ENCODE measurements at regions not wholly inside any gene's neighbourhood (a gene's known extent, or its start where the extent isn't known, plus 50 kb on each side); places are given as distances from the start of the nearest gene placed in this dataset.

DNA sequence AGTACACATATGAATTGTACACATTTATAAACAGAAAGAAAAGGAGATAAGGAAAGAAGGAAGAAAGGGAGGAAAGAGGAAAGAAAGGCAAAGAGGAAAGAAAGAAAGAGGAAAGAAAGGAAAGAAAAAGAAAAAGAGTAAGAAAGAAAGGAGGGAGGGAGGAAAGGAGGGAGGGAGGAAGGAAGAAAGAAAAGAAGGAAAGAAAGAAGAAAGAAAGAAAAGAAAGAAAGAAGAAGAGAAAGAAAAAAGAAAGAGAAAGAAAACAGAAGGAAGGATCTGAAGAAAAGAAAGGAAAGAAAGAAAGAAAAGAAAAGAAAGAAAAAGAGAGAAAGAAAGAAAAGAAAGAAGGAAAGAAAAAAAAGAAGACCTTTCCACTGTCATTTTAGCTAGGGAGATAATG, 571.4 kb upstream of the SALL1 start:
- no peak for DNase-seq (ENCODE audit: low read depth)

DNA sequence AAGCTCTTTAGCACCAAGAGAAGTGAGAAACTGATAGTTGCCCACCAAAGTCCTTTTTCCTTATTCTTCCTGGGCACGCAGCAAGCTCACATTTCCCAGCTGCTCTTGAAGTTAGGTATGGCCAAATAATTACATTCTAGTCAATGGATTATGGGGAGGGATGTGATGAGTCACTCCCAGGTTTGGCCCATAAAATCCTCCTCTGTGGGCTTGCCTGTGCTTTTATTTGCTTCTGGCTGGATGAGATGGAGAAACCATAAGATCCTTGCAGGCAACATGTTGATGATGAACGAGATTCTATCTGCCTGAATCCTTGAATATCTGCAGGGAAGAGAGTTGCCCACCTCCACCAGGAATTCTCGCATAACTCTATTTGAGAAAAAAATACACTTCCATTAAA, 568.3 kb upstream of the SALL1 start:
- DNase-seq (ENCODE audit: low read depth) = no peak

DNA sequence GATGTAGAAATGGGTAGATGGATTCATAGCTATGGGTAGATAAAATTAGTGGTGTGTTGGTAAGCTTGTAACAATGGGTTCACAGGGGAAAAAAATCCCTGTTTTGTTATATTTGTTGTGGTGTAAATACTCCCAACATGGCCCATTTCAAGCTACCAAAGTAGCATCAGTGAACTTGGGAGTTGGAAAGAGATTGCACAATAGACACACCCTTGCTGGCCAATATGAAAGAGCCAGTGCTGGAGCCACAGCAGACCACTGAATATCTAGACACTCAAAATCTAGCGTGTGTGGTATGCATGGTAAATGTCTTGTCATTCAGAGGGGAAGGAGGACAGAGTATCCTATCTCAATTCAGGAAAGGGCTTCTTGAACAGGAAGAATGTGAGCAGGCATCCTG, 565.1 kb upstream of the SALL1 start:
- no peak for DNase-seq (ENCODE audit: low read depth)

DNA sequence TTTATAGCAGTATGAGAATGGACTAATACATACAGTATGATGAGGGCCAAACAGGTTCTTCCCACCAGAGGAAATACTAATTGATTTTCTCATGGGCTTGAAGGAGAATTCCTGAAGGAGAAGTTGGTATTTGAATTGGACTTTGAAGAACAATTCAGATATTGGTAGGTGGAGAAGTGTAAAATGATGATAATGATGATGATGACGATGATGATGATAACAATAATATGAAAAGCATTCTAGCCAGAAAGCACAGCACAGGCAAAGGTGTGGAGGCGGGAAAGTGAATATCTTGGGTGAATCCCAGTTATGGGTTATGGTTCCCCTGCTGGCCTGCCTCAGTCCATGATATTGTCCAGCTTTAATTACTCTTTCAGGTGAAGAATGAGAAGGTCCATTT, 562.4 kb upstream of the SALL1 start:
- no peak for DNase-seq (ENCODE audit: low read depth)

DNA sequence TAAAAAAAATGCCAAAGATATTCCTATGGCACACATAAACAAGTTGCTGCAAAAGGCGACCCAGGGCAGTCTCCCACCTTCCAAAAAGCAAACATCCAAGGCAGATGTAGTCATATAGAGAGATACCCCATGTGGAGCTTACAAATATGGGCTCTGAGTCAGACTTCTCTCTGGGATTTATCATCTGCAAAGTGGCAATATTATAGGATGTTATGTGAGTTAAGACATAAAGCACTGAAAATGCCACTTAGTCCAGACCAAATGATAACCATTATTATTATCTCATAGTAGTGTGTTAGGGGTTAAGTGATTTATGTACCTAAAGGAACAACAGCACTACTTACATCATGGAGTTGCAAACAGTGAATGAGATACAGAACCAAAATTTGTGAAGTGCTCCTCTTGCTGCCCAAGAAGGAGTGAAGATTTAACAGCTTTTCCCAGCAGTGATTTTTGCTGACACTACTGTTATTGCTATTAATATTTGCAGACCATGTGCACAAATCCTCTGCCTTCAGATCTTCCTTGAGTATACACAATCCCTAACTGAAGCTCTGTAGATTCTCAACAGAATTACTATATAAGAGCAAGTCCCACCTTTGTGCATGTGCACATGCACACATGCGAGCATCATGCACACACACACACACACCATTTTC, 560.0 kb upstream of the SALL1 start:
- no peak for DNase-seq (ENCODE audit: low read depth)

DNA sequence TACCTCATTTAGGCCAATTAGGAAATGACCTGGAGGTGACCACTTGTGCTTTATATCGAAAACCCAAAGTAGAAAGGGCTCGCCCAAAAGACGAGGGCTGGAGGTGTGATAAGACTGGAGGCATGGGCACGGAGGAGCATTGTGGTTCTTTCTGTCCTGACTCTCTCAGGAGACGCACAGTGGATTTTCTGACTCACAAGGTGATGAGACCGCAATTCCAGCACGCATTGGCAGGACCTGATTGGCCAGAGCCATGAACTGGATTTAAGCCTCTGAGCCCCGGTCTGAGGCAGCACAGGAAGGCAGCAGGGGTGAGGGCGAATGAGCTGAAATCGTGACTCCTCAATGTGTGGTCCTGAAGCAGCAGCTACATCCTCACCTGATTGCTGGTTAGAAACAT, 559.1 kb upstream of the SALL1 start:
- DNase-seq (ENCODE audit: low read depth) = no peak

DNA sequence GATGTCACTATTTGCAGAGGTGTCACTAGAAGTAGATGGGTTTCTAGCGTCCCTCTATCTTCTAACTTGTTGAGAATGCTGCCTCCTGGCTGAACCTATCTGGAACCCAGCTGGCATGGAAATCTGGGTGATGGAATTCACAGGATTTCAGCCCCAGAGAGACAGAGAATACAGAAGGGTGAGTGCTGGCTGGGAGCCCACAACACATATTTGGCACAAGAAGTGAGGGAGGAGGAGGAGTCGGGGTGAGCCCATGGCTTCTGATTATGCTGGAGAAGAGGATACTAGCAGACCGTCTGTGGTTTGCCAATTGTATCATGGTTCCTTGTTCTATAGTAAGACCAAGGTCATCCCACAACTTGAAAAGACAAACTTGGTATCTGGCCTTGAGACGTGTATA, 557.8 kb upstream of the SALL1 start:
- DNase-seq (ENCODE audit: low read depth) = no peak

DNA sequence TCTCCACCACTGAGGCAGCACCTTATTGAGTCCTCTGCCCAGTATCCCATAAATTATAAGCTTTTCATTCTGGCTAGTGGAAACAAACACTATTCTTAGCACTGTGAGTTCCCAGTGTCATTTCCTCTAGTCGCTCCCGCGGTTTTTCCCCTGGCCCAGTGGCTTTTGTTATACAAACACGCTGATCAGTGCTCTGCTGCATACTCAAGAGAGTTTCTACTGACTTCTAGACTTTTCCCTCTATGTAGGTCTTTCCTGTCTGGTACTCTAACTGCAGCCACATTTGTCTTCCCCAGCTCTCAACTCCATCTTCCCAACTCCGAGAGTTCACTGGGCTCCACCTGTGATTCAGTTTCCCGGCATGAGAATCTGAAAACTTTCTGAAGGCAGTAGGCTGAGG, 556.6 kb upstream of the SALL1 start:
- no peak for DNase-seq (ENCODE audit: low read depth)

DNA sequence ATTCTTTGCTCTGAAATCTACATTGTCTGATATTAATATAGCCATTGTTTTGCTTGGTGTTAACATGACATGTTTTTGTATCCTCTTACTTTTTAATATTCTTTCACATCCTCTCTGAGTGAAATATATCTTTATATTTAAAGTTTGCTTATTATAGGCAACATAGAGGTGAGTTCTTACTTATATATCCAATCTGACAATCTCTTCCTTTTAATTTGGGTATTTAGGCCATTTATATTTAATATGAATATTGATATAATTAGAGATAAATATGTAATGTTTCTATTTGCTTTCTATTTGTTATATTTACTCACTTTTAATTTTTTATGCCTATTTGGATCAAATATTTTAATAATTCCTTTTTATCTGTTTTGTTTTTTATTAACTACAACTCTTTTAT, 554.1 kb upstream of the SALL1 start:
- DNase-seq (ENCODE audit: low read depth) = no peak

DNA sequence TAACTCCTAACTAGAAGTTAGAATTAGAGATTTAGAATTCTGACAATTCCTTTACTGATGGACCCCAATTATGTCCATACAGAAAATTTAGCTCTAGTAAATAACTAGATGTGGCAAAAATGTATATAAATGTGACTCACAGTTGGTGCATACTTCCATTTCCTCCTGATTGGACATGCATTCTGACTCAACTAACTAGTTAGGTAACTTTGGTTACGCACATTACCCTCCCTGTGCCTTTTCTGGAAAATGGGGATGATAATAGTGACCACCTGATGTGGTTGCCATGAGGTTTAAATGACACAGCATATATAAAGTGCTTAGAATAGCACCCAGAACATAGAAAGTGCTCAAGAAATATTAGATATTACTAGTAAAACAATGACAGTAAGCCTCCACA, 550.0 kb upstream of the SALL1 start:
- DNase-seq (ENCODE audit: low read depth) = no peak

DNA sequence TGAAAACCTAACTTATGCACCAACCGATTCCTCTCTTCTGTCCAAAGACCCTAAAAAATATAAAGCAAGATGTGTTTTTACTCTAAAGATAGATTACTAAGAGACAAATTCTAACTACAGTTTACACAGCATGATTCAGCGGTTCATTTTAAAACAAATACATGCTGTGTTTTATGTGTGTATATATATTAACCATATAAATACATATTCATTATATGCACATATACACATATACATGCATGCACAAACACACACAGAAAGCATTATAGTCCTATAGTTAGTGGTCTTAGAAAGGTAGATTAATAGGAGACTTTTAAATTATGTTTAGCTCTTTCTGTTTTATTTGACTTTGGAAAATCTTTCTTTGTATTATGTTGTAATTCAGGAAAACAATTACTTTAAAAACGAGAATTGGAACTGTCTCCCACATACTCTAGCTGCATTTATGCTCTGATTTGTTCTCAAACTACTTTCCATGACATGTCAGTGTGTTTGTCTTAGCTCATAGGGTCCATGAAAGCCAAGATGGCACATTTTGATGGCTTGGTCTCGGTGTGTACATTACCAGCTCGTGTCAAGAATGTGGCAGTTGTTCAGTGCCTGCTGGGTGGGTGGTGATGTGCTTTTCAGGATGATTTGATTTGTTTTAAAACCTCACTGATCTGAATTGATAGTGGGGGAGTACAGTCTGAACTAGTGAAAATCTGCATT, 548.8 kb upstream of the SALL1 start:
- no peak for DNase-seq (ENCODE audit: low read depth)

DNA sequence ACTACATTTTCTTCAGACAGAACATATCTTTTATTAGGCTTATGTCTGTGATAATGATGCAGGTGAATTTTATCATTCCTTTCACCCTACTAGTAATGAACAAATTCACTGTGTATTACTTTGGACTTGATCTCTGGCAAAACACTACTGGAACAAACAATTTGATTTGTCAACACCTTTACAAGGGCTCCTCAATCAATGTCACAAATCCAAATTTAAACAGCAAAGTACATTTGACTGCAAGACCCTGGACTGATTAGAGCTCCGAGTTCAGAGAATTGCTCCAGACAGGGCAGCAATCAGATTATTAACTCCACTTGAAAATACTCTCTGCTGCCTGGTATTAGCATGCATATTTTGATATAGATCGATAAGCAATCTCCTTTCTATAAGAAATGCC, 547.6 kb upstream of the SALL1 start:
- no peak for DNase-seq (ENCODE audit: low read depth)

DNA sequence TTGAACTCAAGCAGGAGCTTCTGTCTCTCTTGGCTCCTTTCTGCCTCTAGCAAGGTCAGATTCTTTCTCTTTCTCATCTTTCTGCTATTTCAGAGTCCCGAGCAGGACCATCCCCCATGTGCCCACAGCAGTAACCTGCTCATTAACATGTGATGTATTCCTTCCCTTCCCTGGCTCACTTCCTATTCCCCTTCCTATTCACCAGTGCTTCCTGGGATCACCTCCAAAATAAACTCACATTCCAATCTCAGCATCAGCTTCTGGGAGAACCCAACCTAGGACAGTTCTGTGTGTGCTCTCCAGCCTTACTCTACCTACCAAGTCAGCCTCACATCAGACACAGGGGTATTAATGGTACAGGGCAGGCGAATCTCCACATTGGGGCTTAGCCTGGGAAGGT, 546.4 kb upstream of the SALL1 start:
- DNase-seq (ENCODE audit: low read depth) = no peak

DNA sequence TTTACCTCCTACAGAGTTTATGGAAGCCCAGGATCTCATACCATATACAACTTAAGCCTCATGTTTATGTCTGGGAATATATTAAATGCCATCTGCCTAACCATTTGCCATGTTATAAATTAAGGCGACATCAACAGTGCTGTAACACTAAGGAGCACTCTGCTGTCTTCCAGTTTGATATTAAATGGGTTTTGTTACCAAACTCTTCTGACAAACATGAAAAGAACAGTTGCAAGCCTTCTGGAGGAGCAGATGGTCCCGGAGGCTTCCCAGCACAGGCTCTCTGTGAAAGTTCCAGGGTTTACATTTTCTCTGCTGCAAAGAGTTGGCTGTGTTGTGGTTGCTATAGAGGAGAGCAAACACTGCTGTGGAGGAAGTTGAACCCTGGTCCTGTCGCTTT, 545.3 kb upstream of the SALL1 start:
- DNase-seq (ENCODE audit: low read depth) = no peak

DNA sequence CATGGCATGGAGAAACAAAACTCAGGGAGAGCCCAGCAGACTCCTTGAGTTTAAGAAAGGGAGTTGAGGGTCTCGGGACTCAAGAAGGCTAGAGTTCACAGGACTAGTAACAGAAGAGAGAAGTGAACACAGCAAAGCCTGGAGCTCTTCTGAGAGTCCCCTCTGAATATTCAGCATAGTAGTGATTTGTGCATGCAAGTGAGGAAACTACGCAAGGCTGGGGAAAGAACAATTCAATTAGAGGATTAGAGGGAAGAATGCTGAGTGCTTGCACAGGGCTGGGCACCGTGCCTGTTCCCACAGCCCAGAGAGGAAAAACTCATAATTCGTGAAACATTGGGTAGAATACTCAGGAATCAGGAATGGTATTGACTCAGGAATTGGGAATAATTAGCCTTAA, 540.0 kb upstream of the SALL1 start:
- DNase-seq (ENCODE audit: low read depth) = no peak

DNA sequence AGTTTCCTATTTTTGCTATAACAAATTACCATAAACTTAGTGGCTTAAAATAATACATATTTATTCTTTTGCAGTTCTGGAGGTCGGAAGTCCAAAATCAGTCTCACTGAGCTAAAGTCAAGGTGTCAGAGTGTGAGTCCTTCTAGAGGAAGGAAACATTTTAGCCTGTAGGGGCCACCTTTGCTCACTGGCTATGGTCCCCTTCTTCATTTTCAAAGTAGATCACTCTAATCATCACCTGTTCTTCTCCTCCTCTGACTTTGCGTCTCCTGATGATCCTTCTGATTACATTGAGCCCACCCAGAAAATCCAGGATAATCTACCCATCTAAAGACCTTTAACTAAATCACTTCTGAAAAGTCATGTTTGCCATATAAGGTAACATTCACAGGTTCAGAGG, 534.4 kb upstream of the SALL1 start:
- no peak for DNase-seq (ENCODE audit: low read depth)

DNA sequence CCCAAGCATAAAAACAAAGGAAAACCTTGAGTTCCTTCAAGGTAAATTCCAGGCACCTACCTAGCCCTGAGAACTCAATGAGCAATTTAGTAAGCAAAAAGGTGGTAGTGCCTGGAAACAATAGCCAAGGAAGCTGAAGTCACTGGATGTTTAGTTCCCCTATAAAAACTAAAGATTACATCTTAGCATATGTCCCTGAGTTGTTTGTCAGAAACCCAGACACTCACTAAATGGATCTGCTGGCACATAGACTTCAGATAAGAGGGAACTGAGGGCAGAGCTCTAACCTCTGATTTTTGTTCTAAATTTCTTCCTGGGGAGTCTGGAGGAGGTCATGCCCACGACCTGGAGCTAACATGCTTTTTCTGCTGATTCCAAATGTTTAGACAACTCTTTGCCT, 532.8 kb upstream of the SALL1 start:
- no peak for DNase-seq (ENCODE audit: low read depth)

DNA sequence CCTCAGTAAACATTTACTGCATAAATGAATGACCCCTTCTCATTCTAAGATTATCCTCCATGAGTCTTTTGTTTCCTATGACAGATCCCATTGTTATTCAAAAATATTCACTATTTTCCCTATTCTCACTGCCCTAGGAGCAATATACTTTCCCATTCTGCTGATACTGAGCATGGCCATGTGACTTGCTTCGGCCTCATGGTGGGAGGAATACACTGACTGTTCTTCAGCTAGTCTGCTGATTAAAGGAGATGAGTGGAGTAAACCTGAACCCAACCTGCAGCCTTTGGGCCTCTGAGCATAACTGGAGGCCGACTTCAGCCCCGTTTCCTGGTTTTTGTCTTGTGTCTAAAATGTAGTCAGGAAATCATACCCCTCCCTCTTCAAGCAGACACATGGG, 531.8 kb upstream of the SALL1 start:
- no peak for DNase-seq (ENCODE audit: low read depth)

DNA sequence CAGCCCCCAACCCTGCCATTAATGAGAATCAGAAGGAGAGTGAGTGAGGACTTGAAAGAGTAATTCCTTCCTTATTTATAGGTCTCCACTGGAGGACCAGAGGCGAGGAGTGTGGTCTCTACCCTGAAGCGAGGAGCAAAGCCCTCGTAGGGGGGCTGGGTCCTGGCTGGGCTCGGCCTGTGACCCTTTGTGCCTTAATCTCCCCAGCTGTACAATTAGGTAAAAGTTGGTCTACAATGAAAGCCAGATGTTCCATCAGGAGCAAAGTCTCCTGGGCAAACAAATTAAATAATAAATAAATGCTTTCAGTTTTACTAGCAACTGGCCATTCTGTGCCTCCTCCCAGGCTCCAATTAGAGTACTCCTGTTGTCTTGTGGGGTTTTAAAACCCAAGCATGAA, 523.5 kb upstream of the SALL1 start:
- no peak for DNase-seq (ENCODE audit: low read depth)

DNA sequence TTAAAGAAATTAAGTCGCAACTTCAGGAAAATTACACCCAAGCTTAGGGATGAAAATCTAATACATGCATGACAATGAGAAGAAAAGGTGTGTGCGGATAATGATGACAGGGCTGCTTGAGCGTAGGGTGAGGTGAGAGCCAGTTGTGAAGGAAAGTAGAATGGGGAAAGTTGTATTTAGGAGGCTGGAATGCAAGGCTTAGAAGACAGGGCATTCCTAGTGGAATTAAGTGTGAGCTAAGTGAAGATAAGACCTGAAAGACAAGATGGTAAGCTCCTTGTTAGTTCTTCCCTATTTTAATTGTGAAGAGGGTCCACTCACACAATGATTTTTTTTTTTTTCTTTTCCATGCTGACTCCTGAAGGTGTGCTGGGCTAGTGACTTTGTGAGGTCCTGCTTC, 519.5 kb upstream of the SALL1 start:
- DNase-seq (ENCODE audit: low read depth) = no peak

DNA sequence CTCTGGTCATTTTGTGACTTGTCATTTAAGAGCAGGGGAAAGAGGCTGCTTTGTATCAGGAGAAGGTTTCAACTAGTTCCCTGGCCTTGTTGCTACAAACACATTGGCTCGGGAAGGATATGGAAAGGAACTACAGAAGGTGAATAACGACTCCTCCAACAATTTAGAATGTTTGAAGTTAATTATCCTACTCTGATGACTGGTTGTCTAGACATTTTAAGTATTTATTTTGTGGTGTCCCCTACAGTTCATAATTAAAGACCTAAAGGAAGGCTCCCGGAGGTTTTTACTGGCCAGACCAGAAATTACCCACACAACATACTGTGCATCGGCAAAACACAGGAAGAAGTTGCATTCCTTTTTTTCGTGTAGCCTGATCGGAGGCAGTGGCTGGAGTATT, 515.8 kb upstream of the SALL1 start:
- no peak for DNase-seq (ENCODE audit: low read depth)

DNA sequence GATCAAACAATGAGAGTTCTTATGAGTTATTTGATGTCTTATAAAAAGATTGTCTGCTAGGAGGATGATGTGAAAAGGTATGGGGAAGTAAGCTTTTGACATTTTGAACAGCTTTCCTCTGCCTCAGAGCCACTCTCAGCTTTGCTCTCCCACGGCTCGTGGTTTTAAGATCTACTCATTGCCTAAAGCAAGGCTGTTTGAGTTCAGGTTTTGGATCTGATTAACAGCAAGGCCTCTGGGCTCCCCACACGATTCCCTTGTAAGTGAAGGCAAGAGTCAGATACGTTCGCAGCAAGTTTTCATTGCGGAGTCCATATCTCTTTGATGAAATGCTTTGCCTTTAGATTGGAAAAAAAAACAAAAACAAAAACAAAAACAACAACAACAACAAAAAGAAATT, 515.0 kb upstream of the SALL1 start:
- no peak for DNase-seq (ENCODE audit: low read depth)

DNA sequence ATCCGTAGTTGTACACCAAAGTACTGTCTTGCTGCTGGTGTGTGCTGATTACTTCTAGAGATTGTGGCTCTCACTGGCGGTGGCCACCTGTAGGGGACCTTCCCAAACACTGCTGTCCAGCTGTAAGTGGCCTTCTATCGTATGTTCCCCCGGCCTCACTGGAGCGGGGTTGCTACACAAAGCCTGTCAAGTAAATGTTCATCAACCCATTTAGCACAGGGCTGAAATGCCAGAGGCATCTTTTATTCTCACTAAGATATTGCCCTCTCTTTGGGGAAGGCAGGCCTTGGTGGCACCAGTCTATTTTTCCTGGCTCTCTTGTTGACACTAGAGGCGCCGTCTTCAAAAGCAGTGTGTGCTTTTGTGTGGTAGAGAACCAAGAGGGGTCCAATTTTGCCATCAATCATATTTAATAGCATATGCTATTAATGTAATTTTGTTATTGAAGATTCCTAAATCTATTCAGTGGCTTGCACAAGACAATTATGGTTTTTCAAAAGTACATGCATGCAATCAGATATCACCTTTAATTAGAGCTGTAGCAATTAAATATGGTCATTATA, 514.4 kb upstream of the SALL1 start:
- DNase-seq (ENCODE audit: low read depth) = no peak

DNA sequence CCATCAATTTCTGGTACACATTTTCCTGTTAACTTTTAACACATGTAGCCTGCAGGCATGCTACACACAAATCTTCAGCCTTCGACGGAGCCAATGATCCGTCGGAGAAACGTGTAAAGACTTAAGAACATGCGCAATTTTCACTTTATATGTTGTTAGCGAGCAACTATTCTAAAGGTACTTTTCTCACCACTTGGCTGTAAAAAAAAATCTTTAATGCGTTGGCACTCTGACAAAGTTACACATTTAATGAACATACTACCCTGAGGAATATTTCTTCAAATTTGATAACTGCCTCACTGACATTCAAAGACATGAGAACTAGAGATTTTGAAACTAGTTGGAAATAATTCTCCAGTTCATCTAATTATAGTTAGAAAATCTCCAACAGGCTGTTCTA, 507.5 kb upstream of the SALL1 start:
- DNase-seq (ENCODE audit: low read depth) = no peak

Measured in iris pigment epithelial cell (primary cell).